Fibroblast of mammary gland (primary cell): ENCODE measurements at regions not wholly inside any gene's neighbourhood (a gene's known extent, or its start where the extent isn't known, plus 50 kb on each side); places are given as distances from the start of the nearest gene placed in this dataset.

ENCODE experiments used
- DNase-seq: peaks from one replicate; pipeline ENCODE4 v3.0.0-alpha.2; 2010; ENCODE audit warnings: low read depth
- H3K4me3 ChIP-seq: 2 replicates; pipeline ENCODE4 v1.5.1; 2011; ENCODE audit warnings: low read depth, mild to moderate bottlenecking, low read length, moderate library complexity; ENCODE audit not compliant: control insufficient read depth
- CTCF ChIP-seq: conservative IDR thresholded peaks from 2 replicates; pipeline ENCODE4 v1.5.1; 2011; ENCODE audit warnings: low read depth, low read length, inconsistent platforms; ENCODE audit not compliant: control insufficient read depth, insufficient read depth

GRCh38 chr13:88223958-88224357 lies 552.8 kb downstream of the SLITRK5 start:
- no peak overlapping the region for H3K4me3 ChIP-seq
- no peak for TF ChIP-seq CTCF
- DNase-seq: no peak

GRCh38 chr13:88235441-88235840 lies 564.3 kb downstream of the SLITRK5 start:
- TF ChIP-seq CTCF: no peak
- no peak for DNase-seq
- no peak overlapping the region for H3K4me3 ChIP-seq

DNA sequence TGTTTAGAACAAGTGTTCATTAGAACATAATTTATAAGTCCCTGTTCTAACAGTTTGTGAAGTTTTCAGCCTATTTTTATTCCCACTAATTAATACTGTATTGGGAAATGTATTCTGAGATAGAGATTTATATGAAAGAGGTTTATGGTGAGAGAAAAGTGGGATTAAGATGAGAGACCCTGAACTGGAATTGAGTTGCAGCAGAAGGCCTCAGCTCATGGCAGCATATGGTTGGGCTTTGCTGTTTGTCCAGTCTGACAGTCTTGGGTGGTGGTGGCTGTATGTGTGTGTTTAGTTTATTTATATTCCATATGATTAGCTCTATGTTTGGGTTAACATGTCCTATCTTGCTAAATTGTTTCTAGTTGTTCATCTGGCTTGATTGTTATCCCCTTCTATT lies 575.1 kb downstream of the SLITRK5 start:
- TF ChIP-seq CTCF: no peak
- no peak for DNase-seq
- no peak overlapping the region for H3K4me3 ChIP-seq

DNA sequence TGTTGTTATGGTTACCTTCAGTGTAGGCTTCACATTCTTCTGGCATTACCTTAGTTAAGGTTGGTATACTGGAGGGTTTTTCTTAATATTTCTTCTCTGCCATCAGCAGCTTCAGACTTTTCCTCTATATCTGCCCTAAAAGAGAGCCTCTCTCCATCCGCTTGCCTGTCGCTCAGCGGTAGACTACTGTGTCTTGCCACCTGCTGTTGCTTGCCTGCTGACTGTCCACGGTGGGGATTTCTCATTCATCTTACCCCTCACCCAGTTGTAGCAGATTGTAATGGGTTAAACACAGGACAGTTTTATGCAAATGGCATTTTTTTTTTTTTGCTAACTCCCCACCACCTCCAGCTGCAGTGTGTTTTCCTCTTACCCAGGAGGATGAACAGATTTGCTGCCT lies 577.2 kb downstream of the SLITRK5 start:
- no peak for TF ChIP-seq CTCF
- no peak for DNase-seq
- no peak overlapping the region for H3K4me3 ChIP-seq

GRCh38 chr13:88257706-88258105 lies 586.5 kb downstream of the SLITRK5 start:
- H3K4me3 ChIP-seq: no peak overlapping the region
- no peak for DNase-seq
- TF ChIP-seq CTCF: no peak

GRCh38 chr13:88263808-88264207 lies 592.6 kb downstream of the SLITRK5 start:
- H3K4me3 ChIP-seq: no peak overlapping the region
- no peak for TF ChIP-seq CTCF
- DNase-seq: no peak

- TF ChIP-seq CTCF: no peak
- DNase-seq: no peak
- H3K4me3 ChIP-seq: no peak overlapping the region
These were observed 610.7 kb downstream of the SLITRK5 start for GRCh38 chr13:88281841-88282240.
